AG10803 (cell line): ENCODE measurements at regions not wholly inside any gene's neighbourhood (a gene's known extent, or its start where the extent isn't known, plus 50 kb on each side); places are given as distances from the start of the nearest gene placed in this dataset.
"Not testable (repeated sequence)": the region's sequence is repeated elsewhere in the genome, so short reads cannot be mapped to it uniquely, and the experiment has no call there.

Experiments used
- DNase-seq: peaks from one replicate; pipeline ENCODE4 v3.0.0; 2010; ENCODE audit warnings: low read depth
- H3K4me3 ChIP-seq: 2 replicates; pipeline ENCODE4 v1.5.1; 2011; ENCODE audit warnings: mild to moderate bottlenecking, low read length, control low read depth
- CTCF ChIP-seq: conservative IDR thresholded peaks from 2 replicates; pipeline ENCODE4 v1.5.1; 2011; ENCODE audit warnings: mild to moderate bottlenecking, low read length, control low read depth, inconsistent platforms

DNA sequence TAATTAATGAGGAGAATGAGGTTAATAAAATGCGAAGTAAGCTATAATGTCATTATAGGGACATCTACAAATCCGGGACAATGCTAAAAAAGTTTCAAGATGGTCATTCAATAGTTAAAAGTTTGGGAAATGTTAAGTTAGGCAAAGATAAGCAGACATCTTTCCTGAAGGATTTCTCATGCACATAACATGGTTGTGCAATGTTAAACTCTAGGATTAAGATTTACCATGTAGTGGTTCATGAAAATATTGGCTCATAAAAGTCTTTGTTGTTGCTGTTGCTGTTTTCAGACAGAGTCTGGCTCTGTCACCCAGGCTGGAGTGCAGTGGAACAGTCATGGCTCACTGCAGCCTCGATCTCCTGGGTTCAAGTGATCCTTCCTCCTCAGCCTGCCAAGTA lies 751.5 kb upstream of the CCDC179 start:
- TF ChIP-seq CTCF = no peak
- no peak for DNase-seq
- H3K4me3 ChIP-seq = no peak overlapping the region

DNA sequence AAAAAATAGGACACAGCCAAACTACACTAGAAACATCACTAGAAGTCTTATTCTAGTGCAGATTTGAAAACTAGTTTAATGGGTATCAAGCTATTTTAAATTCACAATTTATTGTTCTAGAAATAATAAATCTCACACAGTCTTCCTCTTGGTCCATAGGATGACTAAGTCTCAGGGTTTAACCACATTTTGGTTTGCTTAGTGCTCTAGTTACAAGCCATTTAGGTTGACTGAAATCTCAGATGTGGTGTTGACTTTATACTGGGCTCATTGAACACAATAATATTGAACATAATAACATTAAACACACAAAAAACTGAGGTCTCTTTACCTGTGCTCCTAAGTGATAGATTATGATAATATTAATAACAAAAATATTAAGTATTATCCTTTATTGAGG lies 760.3 kb upstream of the CCDC179 start:
- no peak for TF ChIP-seq CTCF
- H3K4me3 ChIP-seq = no peak overlapping the region
- no peak for DNase-seq

DNA sequence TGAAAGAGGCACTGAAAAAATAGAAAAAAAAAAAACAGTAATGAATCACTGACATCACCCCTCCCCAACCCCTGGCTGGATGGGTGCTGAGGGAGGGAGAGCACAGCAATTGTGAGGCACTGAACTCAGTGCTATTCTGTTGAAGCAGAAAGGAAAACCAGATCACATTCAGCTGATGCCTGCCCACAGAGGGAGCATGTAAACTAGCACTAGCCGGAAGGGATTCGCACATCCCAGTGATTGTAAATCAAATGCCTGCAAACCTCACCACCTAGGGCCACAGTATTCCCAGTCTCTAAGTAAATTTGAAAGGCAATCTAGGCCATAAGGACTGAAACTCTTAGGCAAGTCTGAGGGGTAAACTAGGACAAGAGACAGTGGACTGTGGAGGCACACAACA lies 772.0 kb upstream of the CCDC179 start:
- no peak overlapping the region for H3K4me3 ChIP-seq
- no peak for TF ChIP-seq CTCF
- no peak for DNase-seq

GRCh38 chr11:23644443-23644842 lies 784.2 kb upstream of the CCDC179 start:
- no peak for DNase-seq
- TF ChIP-seq CTCF = no peak
- H3K4me3 ChIP-seq = no peak overlapping the region

- H3K4me3 ChIP-seq = not testable (repeated sequence)
Observed at GRCh38 chr11:23652336-23652735, 792.1 kb upstream of the CCDC179 start.

DNA sequence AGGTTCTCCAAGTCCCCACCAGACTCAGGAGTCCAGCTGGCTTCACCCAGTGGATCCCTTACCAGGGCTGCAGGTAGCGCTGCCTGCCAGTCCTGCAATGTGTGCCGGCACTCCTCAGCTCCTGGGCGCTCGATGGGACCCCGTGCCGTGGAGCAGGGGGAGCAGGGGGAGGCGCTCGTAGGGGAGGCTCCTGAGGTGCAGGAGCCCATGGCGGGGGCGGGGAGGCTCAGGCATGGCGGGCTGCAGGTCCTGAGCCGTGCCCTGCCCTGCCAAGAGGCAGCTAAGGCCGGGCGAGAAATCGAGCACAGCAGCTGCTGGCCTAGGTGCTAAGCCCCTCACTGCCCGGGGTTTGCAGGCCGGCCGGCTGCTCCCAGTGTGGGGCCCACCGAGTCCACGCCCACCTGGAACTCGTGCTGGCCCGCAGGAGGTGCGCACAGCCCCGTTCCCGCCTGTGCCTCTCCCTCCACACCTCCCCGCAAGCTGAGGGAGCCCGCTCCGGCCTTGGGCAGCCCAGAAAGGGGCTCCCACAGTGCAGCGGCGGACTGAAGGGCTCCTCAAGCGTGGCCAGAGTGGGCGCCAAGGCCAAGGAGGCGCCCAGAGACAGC lies 792.9 kb upstream of the CCDC179 start:
- DNase-seq = no peak
- H3K4me3 ChIP-seq = no peak overlapping the region
- TF ChIP-seq CTCF = no peak

More at GRCh38 chr11:23652336-23652735, 792.1 kb upstream of the CCDC179 start:
- DNase-seq = not testable (repeated sequence)

DNA sequence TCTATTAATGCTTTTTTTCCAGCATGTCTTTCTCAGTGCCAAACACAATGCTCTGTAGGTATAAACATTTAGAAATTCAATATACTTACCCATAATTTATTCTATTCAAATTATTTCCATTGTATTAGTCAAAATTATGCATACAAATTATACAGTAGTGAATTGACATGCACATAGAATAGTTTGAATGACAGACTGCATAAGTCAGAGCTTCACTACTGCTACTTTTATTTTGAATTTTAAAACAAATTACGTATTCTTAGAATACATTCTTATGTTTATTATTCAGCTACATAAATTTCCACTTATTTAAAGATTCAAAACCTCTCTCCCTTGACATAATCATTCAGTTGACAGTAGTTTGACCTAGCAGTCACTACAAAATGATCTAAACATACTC lies 808.0 kb upstream of the CCDC179 start:
- H3K4me3 ChIP-seq = no peak overlapping the region
- no peak for TF ChIP-seq CTCF
- no peak for DNase-seq

GRCh38 chr11:23673366-23673765 lies 813.1 kb upstream of the CCDC179 start:
- no peak for TF ChIP-seq CTCF
- DNase-seq = no peak
- H3K4me3 ChIP-seq = no peak overlapping the region
